Gastrocnemius medialis (tissue), 4 donors: ENCODE measurements at regions not wholly inside any gene's neighbourhood (a gene's known extent, or its start where the extent isn't known, plus 50 kb on each side); places are given as distances from the start of the nearest gene placed in this dataset.

Source experiments
- ATAC-seq, 2 donors: fragments of 150-250 bp; one replicate each; pipeline ENCODE4 v1.9.1; 2016
- DNase-seq, 2 donors: peaks; one replicate each; pipeline ENCODE4 v3.0.0-alpha.2; 2019
- H3K27ac ChIP-seq, 4 donors: fragments of 200-600 bp; sonication (generic); 1 replicate in 1 of 4; 2 replicates in 3 of 4; pipeline ENCODE4 v1.5.1; 2016 to 2018; ENCODE audit warnings: mild to moderate bottlenecking in 2 of 4, moderate library complexity in 1 of 4
- H3K27me3 ChIP-seq, 3 donors: fragments of 200-600 bp; sonication (generic) in 2 of 3; 1 replicate in 1 of 3; 2 replicates in 2 of 3; pipeline versions ENCODE4 v1.5.1 to v1.6.0; 2016 to 2019; ENCODE audit warnings: mild to moderate bottlenecking in 1 of 3, moderate library complexity in 1 of 3
- H3K36me3 ChIP-seq, 2 donors: fragments of 200-600 bp; sonication (generic) in 1 of 2; one replicate each; pipeline ENCODE4 v1.5.1; 2017 to 2018
- H3K4me1 ChIP-seq, 2 donors: fragments of 200-600 bp; sonication (generic) in 1 of 2; one replicate each; pipeline ENCODE4 v1.5.1; 2016 to 2017; ENCODE audit warnings: mild to moderate bottlenecking in 2 of 2
- H3K4me3 ChIP-seq, 4 donors: fragments of 200-600 bp; sonication (generic) in 3 of 4; 1 replicate in 1 of 4; 2 replicates in 3 of 4; pipeline ENCODE4 v1.5.1; 2016 to 2019; ENCODE audit warnings: mild to moderate bottlenecking in 2 of 4
- H3K9me3 ChIP-seq, 3 donors: fragments of 200-600 bp; sonication (generic) in 2 of 3; 1 replicate in 1 of 3; 2 replicates in 2 of 3; pipeline ENCODE4 v1.5.1; 2016 to 2019
- POLR2A ChIP-seq, 2 donors: fragments of 450-650 bp; IDR thresholded peaks; one replicate each; pipeline ENCODE4 v1.6.1; 2017; ENCODE audit warnings: antibody characterized with exemption in 2 of 2, mild to moderate bottlenecking in 2 of 2, moderate library complexity in 2 of 2
- in situ Hi-C, 4 donors: fragments of 200-750 bp; cut with MboI; loops; one replicate each; pipeline versions ENCODE4 v1.15.0 to v1.8.0; 2017; ENCODE audit warnings: low sequenced_read_pairs in 4 of 4
- intact Hi-C: fragments of 100-400 bp; cut with DNase I; formaldehyde crosslinking; loops from one replicate; pipeline ENCODE4 v1.15.1; 2023; ENCODE audit warnings: low total_unique reads
- TF ChIP-seq, protein P1 (sequence below), 5 experiments: fragments of 450-650 bp in 3 of 5; fragments of 200-600 bp in 2 of 5; sonication (generic) in 2 of 5; IDR thresholded peaks in 4 of 5; conservative IDR thresholded peaks in 1 of 5; 1 replicate in 4 of 5; 2 replicates in 1 of 5; pipeline ENCODE4 v1.5.1; 2016 to 2019; ENCODE audit warnings: antibody characterized with exemption in 5 of 5, mild to moderate bottlenecking in 3 of 5, moderate library complexity in 3 of 5

DNA sequence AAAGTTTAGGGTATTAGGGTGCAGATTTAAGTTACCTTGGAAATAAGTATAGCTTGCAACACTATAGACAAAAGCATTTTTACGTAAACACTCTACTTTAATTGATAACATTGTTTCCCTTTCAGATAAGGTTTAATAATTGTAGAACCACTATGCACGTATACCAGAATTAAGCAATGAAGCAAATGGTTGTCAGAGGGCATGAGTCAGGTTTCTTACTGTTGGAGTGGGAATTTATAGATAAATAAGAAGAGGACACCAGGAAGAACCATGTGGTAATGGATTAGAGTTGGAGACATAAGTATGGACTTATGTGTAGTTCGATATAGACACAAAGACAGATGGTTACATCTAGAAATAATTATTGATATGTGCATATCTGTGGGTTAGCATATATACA lies 355.6 kb downstream of the ETV1 start:
- Histone ChIP-seq H3K36me3 (no peaks in the 10 kb centered on the region), H3K9me3 (no peaks in the 10 kb centered on the region), H3K27ac (no peak overlapping the region), H3K27me3 (no peaks in the 10 kb centered on the region), H3K4me1 (no peaks in the 10 kb centered on the region), H3K4me3 (no peak overlapping the region)
- TF ChIP-seq, protein P1, sequence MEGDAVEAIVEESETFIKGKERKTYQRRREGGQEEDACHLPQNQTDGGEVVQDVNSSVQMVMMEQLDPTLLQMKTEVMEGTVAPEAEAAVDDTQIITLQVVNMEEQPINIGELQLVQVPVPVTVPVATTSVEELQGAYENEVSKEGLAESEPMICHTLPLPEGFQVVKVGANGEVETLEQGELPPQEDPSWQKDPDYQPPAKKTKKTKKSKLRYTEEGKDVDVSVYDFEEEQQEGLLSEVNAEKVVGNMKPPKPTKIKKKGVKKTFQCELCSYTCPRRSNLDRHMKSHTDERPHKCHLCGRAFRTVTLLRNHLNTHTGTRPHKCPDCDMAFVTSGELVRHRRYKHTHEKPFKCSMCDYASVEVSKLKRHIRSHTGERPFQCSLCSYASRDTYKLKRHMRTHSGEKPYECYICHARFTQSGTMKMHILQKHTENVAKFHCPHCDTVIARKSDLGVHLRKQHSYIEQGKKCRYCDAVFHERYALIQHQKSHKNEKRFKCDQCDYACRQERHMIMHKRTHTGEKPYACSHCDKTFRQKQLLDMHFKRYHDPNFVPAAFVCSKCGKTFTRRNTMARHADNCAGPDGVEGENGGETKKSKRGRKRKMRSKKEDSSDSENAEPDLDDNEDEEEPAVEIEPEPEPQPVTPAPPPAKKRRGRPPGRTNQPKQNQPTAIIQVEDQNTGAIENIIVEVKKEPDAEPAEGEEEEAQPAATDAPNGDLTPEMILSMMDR (IDR thresholded peaks at IDR 0.05 in 4 of 5, conservative IDR thresholded peaks at IDR 0.05 in 1 of 5): no peak
- no peak for TF ChIP-seq POLR2A (IDR thresholded peaks at IDR 0.05)
- in situ Hi-C loops: no loop called here
- no peak for ATAC-seq
- DNase-seq: no peak
- intact Hi-C loops: no loop called here

DNA sequence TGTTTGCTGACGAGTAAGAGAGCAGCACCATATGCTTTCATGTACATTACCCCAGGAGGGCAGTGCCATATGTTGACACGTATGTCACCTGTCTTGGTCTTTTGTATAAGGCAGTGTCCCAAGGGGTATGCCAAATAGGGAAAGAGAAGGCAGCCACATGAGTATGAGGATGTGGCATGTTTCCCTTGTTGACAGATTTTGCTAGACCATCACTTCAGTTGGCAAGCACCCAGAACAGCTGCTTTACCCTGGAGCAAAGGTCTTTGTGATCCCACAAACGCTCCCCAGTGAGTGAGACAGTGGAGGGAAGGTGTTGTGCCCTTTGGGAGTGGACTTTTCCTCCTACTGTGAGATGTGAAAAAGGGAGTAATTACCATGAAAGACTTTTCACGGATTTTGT lies 350.1 kb downstream of the ETV1 start:
- no peaks in the 10 kb centered on the region for H3K4me1 ChIP-seq
- no peak overlapping the region for H3K27ac ChIP-seq
- H3K36me3 ChIP-seq: no peaks in the 10 kb centered on the region
- in situ Hi-C loops (no loop called here), intact Hi-C loops (loop anchor here (5.0 kb wide), 1 partner anchor 48 kb away; no protein-coding TSS in a partner anchor)
- no peak for ATAC-seq
- H3K4me3 ChIP-seq: no peak overlapping the region
- DNase-seq: no peak
- TF ChIP-seq POLR2A (IDR thresholded peaks at IDR 0.05): no peak
- TF ChIP-seq, protein P1 (IDR thresholded peaks at IDR 0.05 in 4 of 5, conservative IDR thresholded peaks at IDR 0.05 in 1 of 5): no peak
- H3K9me3 ChIP-seq: no peaks in the 10 kb centered on the region
- H3K27me3 ChIP-seq: no peaks in the 10 kb centered on the region

DNA sequence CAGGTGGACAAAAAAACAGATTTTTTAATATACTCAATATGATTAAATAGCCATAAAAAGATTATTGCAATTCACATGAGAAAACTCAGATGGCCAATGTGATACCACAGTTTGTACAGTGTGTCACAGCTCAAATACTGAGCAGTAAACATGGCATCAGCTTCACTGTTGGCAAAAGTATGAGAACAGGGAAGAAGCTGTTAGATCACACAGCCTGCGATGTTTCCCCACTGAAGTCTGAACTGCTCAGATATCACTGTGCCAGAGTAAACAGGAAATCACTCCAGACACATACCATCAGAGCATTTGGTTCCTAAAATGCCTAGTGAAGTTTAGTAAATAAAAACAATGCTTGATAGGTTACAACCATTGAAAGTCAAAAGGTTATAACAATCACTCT lies 347.8 kb downstream of the ETV1 start:
- H3K9me3 ChIP-seq: no peaks in the 10 kb centered on the region
- no peaks in the 10 kb centered on the region for H3K27me3 ChIP-seq
- TF ChIP-seq POLR2A (IDR thresholded peaks at IDR 0.05): no peak
- TF ChIP-seq, protein P1 (IDR thresholded peaks at IDR 0.05 in 4 of 5, conservative IDR thresholded peaks at IDR 0.05 in 1 of 5): no peak
- no peaks in the 10 kb centered on the region for H3K36me3 ChIP-seq
- ATAC-seq (peak; percentile 30 to 99), DNase-seq (peak in 1 of 2 donors; percentile 6)
- intact Hi-C loops (no loop called here), in situ Hi-C loops (no loop called here)
- H3K27ac ChIP-seq: peak overlapping the region in 2 of 4 donors; percentile 18 to 32
- H3K4me3 ChIP-seq: no peak overlapping the region
- H3K4me1 ChIP-seq: no peaks in the 10 kb centered on the region

DNA sequence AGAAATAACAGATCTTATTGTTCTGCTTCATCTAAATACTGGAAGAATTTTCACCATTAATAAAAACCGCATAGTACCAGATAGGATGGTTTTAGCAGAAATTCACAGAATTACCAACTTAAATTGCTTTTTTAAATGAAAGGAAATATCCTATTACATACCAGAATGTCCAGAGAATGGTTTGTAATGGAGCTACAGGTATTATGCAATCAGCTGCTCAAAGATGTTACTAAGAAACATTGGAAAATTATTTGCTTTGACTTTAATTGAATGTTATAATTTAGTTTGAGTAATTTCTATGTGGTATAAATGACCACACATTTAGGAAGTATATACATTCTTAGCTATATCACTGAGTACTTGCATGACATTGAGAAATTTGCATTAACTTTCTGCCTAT lies 338.3 kb downstream of the ETV1 start:
- TF ChIP-seq, protein P1 (IDR thresholded peaks at IDR 0.05 in 4 of 5, conservative IDR thresholded peaks at IDR 0.05 in 1 of 5): no peak
- no peak for TF ChIP-seq POLR2A (IDR thresholded peaks at IDR 0.05)
- Histone ChIP-seq H3K36me3 (no peaks in the 10 kb centered on the region), H3K9me3 (no peaks in the 10 kb centered on the region), H3K4me3 (no peak overlapping the region), H3K4me1 (no peaks in the 10 kb centered on the region), H3K27me3 (no peaks in the 10 kb centered on the region), H3K27ac (no peak overlapping the region)
- in situ Hi-C loops (no loop called here), intact Hi-C loops (no loop called here)
- DNase-seq (no peak), ATAC-seq (no peak)

DNA sequence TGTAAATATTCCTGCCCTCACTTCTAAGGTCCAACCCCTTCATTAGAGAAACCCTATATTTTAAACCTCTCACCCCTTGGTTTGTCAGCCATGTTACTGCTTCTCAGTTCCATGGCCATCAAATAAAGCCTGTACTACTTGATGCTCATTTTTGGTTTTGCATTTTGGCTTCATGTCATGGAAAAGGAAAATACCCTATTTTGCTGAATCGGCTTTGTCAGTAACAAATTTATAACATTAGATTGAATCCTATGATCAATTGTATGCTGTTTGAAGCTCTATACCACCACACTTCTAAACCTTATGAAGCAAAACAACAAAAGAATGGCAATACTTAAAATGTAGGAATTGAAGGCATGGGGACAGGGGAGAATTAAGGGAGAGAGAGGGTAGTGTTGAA lies 333.1 kb downstream of the ETV1 start:
- no peak for DNase-seq
- no peaks in the 10 kb centered on the region for H3K27me3 ChIP-seq
- H3K4me3 ChIP-seq: no peak overlapping the region
- TF ChIP-seq POLR2A (IDR thresholded peaks at IDR 0.05): no peak
- TF ChIP-seq, protein P1 (IDR thresholded peaks at IDR 0.05 in 4 of 5, conservative IDR thresholded peaks at IDR 0.05 in 1 of 5): no peak
- H3K27ac ChIP-seq: no peak overlapping the region
- intact Hi-C loops (no loop called here), in situ Hi-C loops (no loop called here)
- no peak for ATAC-seq
- H3K4me1 ChIP-seq: no peaks in the 10 kb centered on the region
- H3K36me3 ChIP-seq: no peaks in the 10 kb centered on the region
- no peaks in the 10 kb centered on the region for H3K9me3 ChIP-seq
